ENCODE measurements at regions not wholly inside any gene's neighbourhood (a gene's known extent, or its start where the extent isn't known, plus 50 kb on each side); places are given as distances from the start of the nearest gene placed in this dataset.
"Not testable (repeated sequence)": the region's sequence is repeated elsewhere in the genome, so short reads cannot be mapped to it uniquely, and the experiment has no call there.

GRCh38 chr6:23663096-23663495, 462.9 kb upstream of the NRSN1 start (continued):
- TF ChIP-seq CBX8 (IDR thresholded peaks at IDR 0.05) (no peak), BCL3 (IDR thresholded peaks at IDR 0.05) (no peak), FOSB (CRISPR knock-in tag; IDR thresholded peaks at IDR 0.05) (no peak), RNF2 (IDR thresholded peaks at IDR 0.05; ENCODE audit: borderline replicate concordance, low read depth) (no peak), BHLHE40 (IDR thresholded peaks at IDR 0.05; ENCODE audit: low read depth, low read length) (no peak)

- FAIRE-seq = no peak
These were observed 462.4 kb upstream of the NRSN1 start for GRCh38 chr6:23663652-23664051.

GRCh38 chr6:23665911-23666310, 460.1 kb upstream of the NRSN1 start:
- ATAC-seq; H3K27ac ChIP-seq; POLR2A ChIA-PET; H3K4me3 ChIP-seq; DNase-seq (ENCODE audit: low read depth in 1 of 2, low spot score in 1 of 2); H3K9me3 ChIP-seq; H3K4me1 ChIP-seq; FAIRE-seq; H3K4me2 ChIP-seq; CTCF ChIA-PET: not testable (repeated sequence)
- peak; percentile 66 for TF ChIP-seq MAFK (IDR thresholded peaks at IDR 0.05; ENCODE audit: partially characterized antibody)
- 60% methylated on average over 6 of the region's 6 CpGs for WGBS (ENCODE audit: missing lambda C conversion rate)

More at GRCh38 chr6:23663652-23664051, 462.4 kb upstream of the NRSN1 start:
- 8% methylated on average over 1 of the region's 1 CpG for WGBS (ENCODE audit: missing lambda C conversion rate)
- DNase-seq (ENCODE audit: low read depth in 1 of 2, low spot score in 1 of 2) = no peak
- H3K4me1 ChIP-seq = no peaks in the 10 kb centered on the region
- H3K4me3 ChIP-seq = no peak overlapping the region
- CTCF ChIA-PET = no interaction called here
- H3K4me2 ChIP-seq = no peak overlapping the region
- TF ChIP-seq CEBPB (IDR thresholded peaks at IDR 0.05) (no peak), BCL3 (IDR thresholded peaks at IDR 0.05) (no peak), EHMT2 (IDR thresholded peaks at IDR 0.05; ENCODE audit: low read depth) (no peak), KDM5A (IDR thresholded peaks at IDR 0.05) (no peak), POLR2AphosphoS2 (conservative IDR thresholded peaks at IDR 0.05; ENCODE audit: low read length) (no peak)
- no peak for ATAC-seq
- H3K27ac ChIP-seq = no peak overlapping the region
- POLR2A ChIA-PET = no interaction called here
- no peaks in the 10 kb centered on the region for H3K9me3 ChIP-seq

GRCh38 chr6:23672737-23673136, 453.3 kb upstream of the NRSN1 start:
- ChIA-PET CTCF (no interaction called here), POLR2A (no interaction called here)
- ATAC-seq (no peak), DNase-seq (ENCODE audit: low read depth in 1 of 2, low spot score in 1 of 2) (no peak), FAIRE-seq (no peak)
- TF ChIP-seq ELK1 (IDR thresholded peaks at IDR 0.05; ENCODE audit: low read depth, low read length) = no peak
- no peak for TF ChIP-seq POLR2A (IDR thresholded peaks at IDR 0.05; ENCODE audit: low read length)
- no peak for TF ChIP-seq RFX5 (IDR thresholded peaks at IDR 0.05)
- TF ChIP-seq BHLHE40 (IDR thresholded peaks at IDR 0.05; ENCODE audit: low read depth, low read length) = no peak
- no peak for TF ChIP-seq ZNF302 (CRISPR knock-in tag; IDR thresholded peaks at IDR 0.05)
- no peak for TF ChIP-seq PHF8 (IDR thresholded peaks at IDR 0.05; ENCODE audit: borderline replicate concordance, low read depth)
- TF ChIP-seq REST (IDR thresholded peaks at IDR 0.05) = no peak
- TF ChIP-seq EHF (CRISPR knock-in tag; IDR thresholded peaks at IDR 0.05) = no peak
- no peak for TF ChIP-seq RAD21 (conservative IDR thresholded peaks at IDR 0.05 in 1 of 2, IDR thresholded peaks at IDR 0.05 in 1 of 2)
- TF ChIP-seq JUNB (IDR thresholded peaks at IDR 0.05) = no peak
- no peak for TF ChIP-seq E2F6 (IDR thresholded peaks at IDR 0.05; ENCODE audit: borderline replicate concordance, low read depth)
- TF ChIP-seq ATOH8 (CRISPR knock-in tag; IDR thresholded peaks at IDR 0.05; ENCODE audit: low read depth) = no peak
- no peak for TF ChIP-seq HOXB13 (CRISPR knock-in tag; IDR thresholded peaks at IDR 0.05; ENCODE audit: low read depth)
- Histone ChIP-seq H3K4me3 (no peak overlapping the region), H3K27ac (no peak overlapping the region), H3K4me1 (no peaks in the 10 kb centered on the region), H3K4me2 (no peak overlapping the region), H3K9me3 (peaks cover 3% of the 10 kb centered on the region; the same call in 1 of the 3 replicates)
- 19% methylated on average over 5 of the region's 5 CpGs for WGBS (ENCODE audit: missing lambda C conversion rate)

Data from A549 (cell line).